ENCODE measurements at regions not wholly inside any gene's neighbourhood (a gene's known extent, or its start where the extent isn't known, plus 50 kb on each side); places are given as distances from the start of the nearest gene placed in this dataset.
A peak's percentile ranks its signal among the peaks of the same experiment; 100 is the strongest.
"Not testable (repeated sequence)": the region's sequence is repeated elsewhere in the genome, so short reads cannot be mapped to it uniquely, and the experiment has no call there.

DNA sequence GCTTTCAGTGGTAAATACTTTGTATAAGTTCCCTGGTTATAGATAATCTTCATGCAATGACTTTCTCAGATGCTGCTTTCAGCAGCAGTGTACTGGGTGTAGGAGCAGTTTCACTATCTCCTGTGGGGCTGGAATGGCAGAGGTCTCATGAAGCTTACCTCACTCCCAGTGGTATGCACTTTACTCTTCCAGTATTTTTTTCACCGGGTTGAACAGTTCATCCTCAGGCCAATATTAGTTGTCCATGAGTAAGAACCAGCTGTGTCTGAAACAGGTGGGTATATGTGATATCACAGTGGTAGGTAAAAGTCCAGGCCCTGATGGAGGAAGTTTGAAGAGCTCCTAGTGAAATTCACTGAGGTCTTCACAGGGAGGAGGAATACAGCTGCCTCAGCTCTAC is 351.5 kb upstream of the EMCN start:
- no peak for TF ChIP-seq CTCF (IDR thresholded peaks at IDR 0.05)
- Histone ChIP-seq H3K27ac (no peak overlapping the region), H3K9me3 (no peaks in the 10 kb centered on the region), H3K27me3 (ENCODE audit: low read depth) (no peaks in the 10 kb centered on the region), H3K4me1 (no peaks in the 10 kb centered on the region), H3K36me3 (no peaks in the 10 kb centered on the region), H3K4me3 (no peak overlapping the region)
- intact Hi-C loops (cut with DNase I), result no loop called here
- DNase-seq (no peak), ATAC-seq (no peak)

DNA sequence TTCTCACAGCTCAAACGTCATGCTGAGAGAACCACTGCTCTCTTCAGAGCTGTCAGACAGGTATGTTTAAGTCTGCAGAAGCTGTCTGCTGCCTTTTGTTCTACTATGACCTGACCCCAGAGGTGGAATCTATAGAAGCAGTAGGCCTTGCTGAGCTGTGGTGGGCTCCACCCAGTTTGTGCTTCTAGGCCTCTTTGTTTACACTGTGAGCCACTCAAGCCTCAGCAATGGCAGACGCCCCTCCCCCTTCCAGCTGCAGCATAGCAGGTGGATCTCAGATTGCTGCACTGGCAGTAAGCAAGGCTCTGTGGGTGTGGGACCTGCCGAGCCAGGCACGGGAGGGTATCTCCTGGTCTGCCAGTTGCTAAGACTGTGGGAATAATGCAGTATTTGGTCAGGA is 350.5 kb upstream of the EMCN start:
- H3K36me3 ChIP-seq; H3K27me3 ChIP-seq (ENCODE audit: low read depth); intact Hi-C loops (cut with DNase I); H3K4me1 ChIP-seq; H3K4me3 ChIP-seq; H3K9me3 ChIP-seq; ATAC-seq; H3K27ac ChIP-seq: not testable (repeated sequence)
- peak; percentile 47 for DNase-seq

- Histone ChIP-seq H3K4me1 (no peaks in the 10 kb centered on the region), H3K9me3 (no peaks in the 10 kb centered on the region), H3K27me3 (ENCODE audit: low read depth) (no peaks in the 10 kb centered on the region), H3K36me3 (no peaks in the 10 kb centered on the region), H3K27ac (no peak overlapping the region), H3K4me3 (no peak overlapping the region)
- intact Hi-C loops (cut with DNase I), result no loop called here
- ATAC-seq (no peak), DNase-seq (no peak)
- TF ChIP-seq CTCF (IDR thresholded peaks at IDR 0.05), result no peak
Observed at GRCh38 chr4:100852326-100852725, 334.5 kb upstream of the EMCN start.

- no peak overlapping the region for H3K27ac ChIP-seq
- no peaks in the 10 kb centered on the region for H3K27me3 ChIP-seq (ENCODE audit: low read depth)
- no peaks in the 10 kb centered on the region for H3K36me3 ChIP-seq
- no peaks in the 10 kb centered on the region for H3K4me1 ChIP-seq
- DNase-seq, result no peak
- H3K9me3 ChIP-seq, result no peaks in the 10 kb centered on the region
- H3K4me3 ChIP-seq, result no peak overlapping the region
- no peak for TF ChIP-seq CTCF (IDR thresholded peaks at IDR 0.05)
- ATAC-seq, result no peak
- intact Hi-C loops (cut with DNase I), result no loop called here
Observed at GRCh38 chr4:100849319-100849718, 331.5 kb upstream of the EMCN start.

DNA sequence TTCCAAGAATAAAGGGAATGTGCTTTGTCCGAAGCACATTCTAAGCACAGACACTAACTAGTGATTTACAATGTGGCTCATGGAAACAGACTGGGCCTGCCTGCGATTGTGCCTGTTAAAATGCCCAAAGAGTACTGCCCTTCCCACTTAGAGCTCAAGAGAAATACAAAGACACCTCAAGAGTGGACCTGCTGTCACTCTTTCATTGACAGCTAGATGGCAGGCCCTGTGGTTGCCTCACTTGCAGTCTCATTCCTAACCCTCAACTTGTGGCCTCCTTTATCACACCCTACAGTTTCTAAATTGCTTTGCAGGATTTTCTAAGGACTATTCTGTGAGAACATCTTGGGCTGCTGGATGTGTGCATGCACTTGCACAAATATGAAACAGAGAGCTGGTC is 331.0 kb upstream of the EMCN start:
- intact Hi-C loops (cut with DNase I), result no loop called here
- no peak for TF ChIP-seq CTCF (IDR thresholded peaks at IDR 0.05)

GRCh38 chr4:100843910-100844309 is 326.1 kb upstream of the EMCN start:
- Histone ChIP-seq H3K9me3 (no peaks in the 10 kb centered on the region), H3K36me3 (no peaks in the 10 kb centered on the region), H3K27ac (no peak overlapping the region), H3K4me1 (no peaks in the 10 kb centered on the region), H3K4me3 (no peak overlapping the region), H3K27me3 (ENCODE audit: low read depth) (no peaks in the 10 kb centered on the region)
- intact Hi-C loops (cut with DNase I), result no loop called here
- ATAC-seq, result no peak
- no peak for TF ChIP-seq CTCF (IDR thresholded peaks at IDR 0.05)
- no peak for DNase-seq

More for the DNA sequence above, 331.0 kb upstream of the EMCN start:
- no peak overlapping the region for H3K4me3 ChIP-seq
- no peaks in the 10 kb centered on the region for H3K27me3 ChIP-seq (ENCODE audit: low read depth)
- DNase-seq (no peak), ATAC-seq (no peak)
- H3K4me1 ChIP-seq, result no peaks in the 10 kb centered on the region
- no peaks in the 10 kb centered on the region for H3K36me3 ChIP-seq
- H3K9me3 ChIP-seq, result no peaks in the 10 kb centered on the region
- no peak overlapping the region for H3K27ac ChIP-seq

Measured in lower lobe of right lung (tissue), 2 donors.